Neuron (in vitro differentiated cells): ENCODE measurements at regions not wholly inside any gene's neighbourhood (a gene's known extent, or its start where the extent isn't known, plus 50 kb on each side); places are given as distances from the start of the nearest gene placed in this dataset.

Source experiments
- H2AFZ ChIP-seq: one replicate; pipeline ENCODE4 v1.6.1; 2013; ENCODE audit warnings: low read depth, mild to moderate bottlenecking, inconsistent platforms, low read length, moderate library complexity
- H3K27me3 ChIP-seq: one replicate; pipeline ENCODE4 v1.6.1; 2013; ENCODE audit warnings: low read length; ENCODE audit not compliant: insufficient read depth
- H3K36me3 ChIP-seq: one replicate; pipeline ENCODE4 v1.6.1; 2013; ENCODE audit warnings: low read length; ENCODE audit not compliant: insufficient read depth
- H3K4me1 ChIP-seq: one replicate; pipeline ENCODE4 v1.6.1; 2013; ENCODE audit warnings: low read length; ENCODE audit not compliant: insufficient read depth
- H3K4me3 ChIP-seq: 2 replicates; pipeline ENCODE4 v1.5.1; 2013; ENCODE audit warnings: mild to moderate bottlenecking, low read length, moderate library complexity
- H3K9me3 ChIP-seq: one replicate; pipeline ENCODE4 v1.6.1; 2013; ENCODE audit warnings: low read length

DNA sequence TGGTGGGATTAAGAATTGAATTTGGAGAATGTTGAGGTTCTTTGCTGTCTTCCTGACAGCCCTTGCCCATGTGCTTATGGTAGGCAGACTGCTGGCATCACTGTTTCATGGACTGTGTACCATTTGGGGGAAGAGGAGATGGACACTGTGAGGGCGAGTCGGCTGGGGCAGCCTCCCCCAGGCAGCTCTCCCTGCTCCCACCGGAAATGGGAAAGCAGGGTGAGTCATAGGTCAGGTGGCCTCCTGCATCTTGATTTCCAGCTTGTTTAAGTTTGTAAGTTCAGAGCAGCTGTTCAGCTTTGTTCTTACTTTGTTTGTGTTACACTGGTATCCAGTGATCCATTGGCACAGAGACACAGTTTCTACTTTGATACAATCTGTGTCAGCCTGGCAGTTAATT is 87.2 kb upstream of the CNIH3 start:
- Histone ChIP-seq H2AFZ (no peak overlapping the region), H3K9me3 (no peaks in the 10 kb centered on the region), H3K4me3 (no peak overlapping the region), H3K27me3 (no peaks in the 10 kb centered on the region), H3K36me3 (no peaks in the 10 kb centered on the region), H3K4me1 (peaks cover 5% of the 10 kb centered on the region)

GRCh38 chr1:224529844-224530243 is 86.3 kb upstream of the CNIH3 start:
- H3K4me3 ChIP-seq = no peak overlapping the region
- H3K27me3 ChIP-seq = no peaks in the 10 kb centered on the region
- no peak overlapping the region for H2AFZ ChIP-seq
- peaks cover 5% of the 10 kb centered on the region for H3K4me1 ChIP-seq
- no peaks in the 10 kb centered on the region for H3K36me3 ChIP-seq
- H3K9me3 ChIP-seq = no peaks in the 10 kb centered on the region

- Histone ChIP-seq H2AFZ (no peak overlapping the region), H3K36me3 (no peaks in the 10 kb centered on the region), H3K4me3 (no peak overlapping the region), H3K9me3 (no peaks in the 10 kb centered on the region), H3K4me1 (peaks cover 5% of the 10 kb centered on the region), H3K27me3 (no peaks in the 10 kb centered on the region)
Observed at GRCh38 chr1:224533517-224533916, 82.6 kb upstream of the CNIH3 start.

- Histone ChIP-seq H2AFZ (no peak overlapping the region), H3K36me3 (no peaks in the 10 kb centered on the region), H3K27me3 (no peaks in the 10 kb centered on the region)
Observed at GRCh38 chr1:224534731-224535130, 81.4 kb upstream of the CNIH3 start.

GRCh38 chr1:224535641-224536040 is 80.5 kb upstream of the CNIH3 start:
- Histone ChIP-seq H3K9me3 (no peaks in the 10 kb centered on the region), H3K4me3 (no peak overlapping the region), H3K36me3 (no peaks in the 10 kb centered on the region), H2AFZ (no peak overlapping the region), H3K4me1 (no peaks in the 10 kb centered on the region), H3K27me3 (no peaks in the 10 kb centered on the region)

More at GRCh38 chr1:224534731-224535130, 81.4 kb upstream of the CNIH3 start:
- Histone ChIP-seq H3K4me1 (no peaks in the 10 kb centered on the region), H3K9me3 (no peaks in the 10 kb centered on the region), H3K4me3 (no peak overlapping the region)

DNA sequence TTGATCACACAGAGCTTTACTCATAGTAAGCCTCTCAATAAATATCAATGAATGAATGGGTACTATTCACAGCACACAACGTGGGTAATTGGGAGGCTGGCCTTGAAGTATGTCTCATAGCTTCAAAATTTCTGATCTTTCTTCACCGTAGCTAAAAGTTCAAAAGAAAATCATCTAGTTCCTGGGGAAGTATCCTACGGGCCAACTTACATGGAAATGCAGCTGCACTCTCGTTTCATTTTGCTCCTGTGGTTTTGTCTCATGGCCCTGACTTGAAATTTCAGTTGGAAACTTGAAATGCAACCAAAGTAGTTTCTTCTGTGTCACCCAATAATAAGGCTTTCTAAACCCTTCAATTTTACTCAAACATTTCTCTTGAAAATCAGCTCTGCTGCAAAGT is 76.1 kb upstream of the CNIH3 start:
- no peak overlapping the region for H2AFZ ChIP-seq
- no peaks in the 10 kb centered on the region for H3K27me3 ChIP-seq
- H3K4me1 ChIP-seq = peaks cover 4% of the 10 kb centered on the region
- no peak overlapping the region for H3K4me3 ChIP-seq
- H3K9me3 ChIP-seq = no peaks in the 10 kb centered on the region
- H3K36me3 ChIP-seq = no peaks in the 10 kb centered on the region

DNA sequence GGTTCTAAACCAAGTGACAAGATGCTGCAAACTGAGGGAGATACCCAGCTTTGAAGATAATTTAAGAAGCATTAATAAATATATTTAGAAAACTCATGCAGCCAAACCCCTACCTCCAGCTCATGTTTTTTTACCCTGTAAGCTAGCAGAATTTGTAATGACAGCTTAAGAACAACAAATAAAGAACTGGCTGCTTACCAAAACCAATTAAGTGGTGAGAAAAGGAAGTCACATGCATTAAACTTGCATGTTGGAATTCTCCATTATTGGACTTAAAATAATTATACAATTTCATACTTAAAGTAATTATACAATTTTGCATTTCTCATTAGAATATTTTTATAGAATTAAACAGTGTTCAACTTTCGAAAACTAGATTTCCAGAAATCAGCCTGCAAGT is 75.6 kb upstream of the CNIH3 start:
- Histone ChIP-seq H3K27me3 (no peaks in the 10 kb centered on the region), H3K4me3 (no peak overlapping the region), H3K36me3 (no peaks in the 10 kb centered on the region), H2AFZ (no peak overlapping the region), H3K9me3 (no peaks in the 10 kb centered on the region), H3K4me1 (peaks cover 4% of the 10 kb centered on the region)

- Histone ChIP-seq H3K27me3 (no peaks in the 10 kb centered on the region), H3K4me3 (no peak overlapping the region), H2AFZ (no peak overlapping the region)
Observed at GRCh38 chr1:224541072-224541790, 74.9 kb upstream of the CNIH3 start.

GRCh38 chr1:224541901-224542630 is 74.1 kb upstream of the CNIH3 start:
- H3K9me3 ChIP-seq = no peaks in the 10 kb centered on the region
- H3K27me3 ChIP-seq = no peaks in the 10 kb centered on the region
- H3K4me1 ChIP-seq = peaks cover 4% of the 10 kb centered on the region
- no peaks in the 10 kb centered on the region for H3K36me3 ChIP-seq
- no peak overlapping the region for H2AFZ ChIP-seq
- H3K4me3 ChIP-seq = no peak overlapping the region

More at GRCh38 chr1:224541072-224541790, 74.9 kb upstream of the CNIH3 start:
- Histone ChIP-seq H3K36me3 (no peaks in the 10 kb centered on the region), H3K9me3 (no peaks in the 10 kb centered on the region), H3K4me1 (peaks cover 4% of the 10 kb centered on the region)

GRCh38 chr1:224542783-224543440 is 73.2 kb upstream of the CNIH3 start:
- Histone ChIP-seq H3K4me1 (peaks cover 4% of the 10 kb centered on the region), H3K36me3 (no peaks in the 10 kb centered on the region), H2AFZ (no peak overlapping the region), H3K9me3 (no peaks in the 10 kb centered on the region), H3K27me3 (no peaks in the 10 kb centered on the region), H3K4me3 (no peak overlapping the region)

- Histone ChIP-seq H3K27me3 (no peaks in the 10 kb centered on the region), H2AFZ (no peak overlapping the region), H3K4me3 (no peak overlapping the region), H3K4me1 (peaks cover 4% of the 10 kb centered on the region), H3K9me3 (no peaks in the 10 kb centered on the region), H3K36me3 (no peaks in the 10 kb centered on the region)
Observed at GRCh38 chr1:224543453-224543852, 72.7 kb upstream of the CNIH3 start.

DNA sequence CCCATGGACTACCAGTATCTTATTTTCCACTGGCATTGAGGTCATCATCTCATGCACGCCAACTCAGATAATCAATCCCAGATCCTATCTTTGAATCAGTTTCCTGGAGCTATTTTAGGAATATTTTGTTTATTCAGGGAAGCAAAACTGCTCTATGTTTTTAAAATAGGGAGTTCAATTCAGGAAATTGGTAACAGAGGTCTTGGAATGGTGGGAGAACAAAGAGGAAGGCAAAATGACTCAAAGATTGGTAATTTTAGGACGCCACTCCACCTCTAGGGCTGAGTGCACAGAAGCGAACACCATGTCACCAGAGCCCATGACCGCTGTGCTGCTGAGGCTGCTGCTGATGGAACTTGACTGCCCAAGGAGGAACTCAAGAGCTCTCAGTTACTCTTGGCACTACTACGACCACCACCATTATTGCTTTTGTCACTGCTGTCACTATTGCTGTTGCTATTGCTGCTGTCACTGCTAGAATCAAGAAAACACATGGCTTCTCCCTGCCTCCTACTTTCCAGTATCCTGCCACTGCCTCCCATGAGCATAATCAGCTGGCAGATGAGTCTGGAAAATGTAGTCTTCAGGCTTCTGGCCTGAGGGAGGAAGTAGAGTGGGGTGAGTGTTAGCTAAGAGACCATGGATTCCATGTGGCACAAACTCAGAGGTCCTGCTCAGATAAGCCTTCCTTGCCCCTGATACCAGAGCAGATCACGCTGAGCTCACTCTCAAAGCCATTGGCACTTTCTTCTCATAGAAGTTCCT is 71.6 kb upstream of the CNIH3 start:
- Histone ChIP-seq H3K4me1 (peaks cover 4% of the 10 kb centered on the region), H3K27me3 (no peaks in the 10 kb centered on the region), H2AFZ (no peak overlapping the region), H3K36me3 (no peaks in the 10 kb centered on the region), H3K4me3 (no peak overlapping the region), H3K9me3 (no peaks in the 10 kb centered on the region)

DNA sequence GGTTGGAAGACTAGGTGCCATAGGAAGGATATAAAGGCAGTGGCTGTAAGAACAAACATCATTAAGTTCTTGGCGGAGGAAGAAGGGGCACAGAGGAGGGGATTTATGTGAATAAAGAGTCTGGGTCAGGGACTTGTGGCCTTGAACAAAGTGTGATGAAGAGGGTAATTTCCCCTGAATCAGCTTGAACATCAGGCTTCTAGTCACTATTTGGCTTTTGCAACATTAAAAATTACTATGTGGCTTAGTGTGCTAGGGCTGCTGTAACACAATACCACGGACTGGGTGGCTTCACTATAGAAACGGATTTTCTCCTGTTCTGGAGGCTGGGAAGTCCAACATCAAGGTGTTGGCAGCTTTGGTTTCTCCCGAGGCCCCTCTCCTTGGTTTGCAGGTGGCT is 70.5 kb upstream of the CNIH3 start:
- Histone ChIP-seq H2AFZ (no peak overlapping the region), H3K36me3 (no peaks in the 10 kb centered on the region), H3K9me3 (no peaks in the 10 kb centered on the region), H3K4me3 (no peak overlapping the region), H3K27me3 (no peaks in the 10 kb centered on the region), H3K4me1 (peaks cover 4% of the 10 kb centered on the region)
